Cardiac muscle cell (in vitro differentiated cells and primary cell): ENCODE measurements at regions not wholly inside any gene's neighbourhood (a gene's known extent, or its start where the extent isn't known, plus 50 kb on each side); places are given as distances from the start of the nearest gene placed in this dataset.

Experiments
- DNase-seq, 2 donors: peaks; one replicate each; pipeline versions ENCODE4 v3.0.0 to v3.0.0-alpha.2; 2010 to 2017; ENCODE audit warnings: low read depth in 1 of 2, low spot score in 1 of 2
- H3K27ac ChIP-seq: fragments of 200-600 bp; sonication (generic); 2 replicates; pipeline ENCODE4 v1.5.1; 2016
- H3K27me3 ChIP-seq: fragments of 200-600 bp; sonication (generic); 2 replicates; pipeline ENCODE4 v1.6.0; 2016; ENCODE audit warnings: control low read depth
- H3K36me3 ChIP-seq: fragments of 200-600 bp; sonication (generic); 2 replicates; pipeline ENCODE4 v1.5.1; 2016; ENCODE audit warnings: control low read depth
- H3K4me1 ChIP-seq: fragments of 200-600 bp; sonication (generic); 2 replicates; pipeline ENCODE4 v1.8.1; 2017; ENCODE audit warnings: low read depth, mild to moderate bottlenecking, mixed run types
- H3K4me3 ChIP-seq: fragments of 200-600 bp; sonication (generic); 2 replicates; pipeline ENCODE4 v1.5.1; 2016; ENCODE audit warnings: mild to moderate bottlenecking
- H3K9me3 ChIP-seq: fragments of 200-600 bp; sonication (generic); 2 replicates; pipeline ENCODE4 v1.5.1; 2017; ENCODE audit warnings: low read depth, mild to moderate bottlenecking, control low read depth
- TF ChIP-seq, protein P1 (sequence below): IDR thresholded peaks from 2 replicates; pipeline ENCODE4 v1.5.1; 2012; ENCODE audit warnings: low read depth, mild to moderate bottlenecking, low read length

DNA sequence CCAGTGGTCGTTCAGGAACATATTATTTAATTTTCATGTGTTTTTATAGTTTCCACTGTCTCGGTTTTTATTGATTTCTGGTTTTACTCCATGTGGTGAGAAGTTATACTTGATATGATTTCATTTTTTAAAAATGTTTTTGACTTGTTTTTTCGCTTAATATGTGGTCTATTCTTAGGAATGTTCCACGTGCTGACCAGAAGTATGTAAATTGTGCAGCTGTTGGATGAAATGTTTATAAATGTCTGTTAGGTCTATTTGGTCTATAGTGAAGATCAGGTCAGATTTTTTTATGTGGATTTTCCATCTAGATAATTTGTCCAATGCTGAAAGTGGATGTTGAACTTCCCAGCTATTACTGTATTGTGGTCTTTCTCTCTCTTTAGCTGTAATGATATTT, 433.8 kb upstream of the MIS18BP1 start:
- Histone ChIP-seq H3K27me3 (no peaks in the 10 kb centered on the region), H3K4me1 (no peaks in the 10 kb centered on the region)
- DNase-seq = no peak

DNA sequence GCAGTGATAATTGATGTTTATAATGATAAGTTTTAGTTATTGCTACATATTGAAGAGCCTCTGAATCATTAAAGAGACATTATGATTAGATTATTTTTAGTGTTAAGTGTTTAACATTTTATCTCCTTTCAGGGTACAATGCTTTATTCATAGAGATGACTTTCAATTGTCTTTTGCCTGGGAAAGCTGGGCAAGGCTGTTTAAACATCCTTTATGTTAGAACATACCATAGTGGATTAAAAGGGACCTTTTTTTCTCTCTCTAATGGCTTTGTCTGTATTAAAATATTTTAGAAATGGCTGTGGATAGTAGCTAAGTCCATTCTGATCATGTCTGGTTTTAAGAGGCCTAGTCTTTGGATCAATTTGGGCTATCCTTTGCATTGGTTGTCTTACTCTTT, 427.5 kb upstream of the MIS18BP1 start:
- no peak overlapping the region for H3K27ac ChIP-seq
- TF ChIP-seq, protein P1, sequence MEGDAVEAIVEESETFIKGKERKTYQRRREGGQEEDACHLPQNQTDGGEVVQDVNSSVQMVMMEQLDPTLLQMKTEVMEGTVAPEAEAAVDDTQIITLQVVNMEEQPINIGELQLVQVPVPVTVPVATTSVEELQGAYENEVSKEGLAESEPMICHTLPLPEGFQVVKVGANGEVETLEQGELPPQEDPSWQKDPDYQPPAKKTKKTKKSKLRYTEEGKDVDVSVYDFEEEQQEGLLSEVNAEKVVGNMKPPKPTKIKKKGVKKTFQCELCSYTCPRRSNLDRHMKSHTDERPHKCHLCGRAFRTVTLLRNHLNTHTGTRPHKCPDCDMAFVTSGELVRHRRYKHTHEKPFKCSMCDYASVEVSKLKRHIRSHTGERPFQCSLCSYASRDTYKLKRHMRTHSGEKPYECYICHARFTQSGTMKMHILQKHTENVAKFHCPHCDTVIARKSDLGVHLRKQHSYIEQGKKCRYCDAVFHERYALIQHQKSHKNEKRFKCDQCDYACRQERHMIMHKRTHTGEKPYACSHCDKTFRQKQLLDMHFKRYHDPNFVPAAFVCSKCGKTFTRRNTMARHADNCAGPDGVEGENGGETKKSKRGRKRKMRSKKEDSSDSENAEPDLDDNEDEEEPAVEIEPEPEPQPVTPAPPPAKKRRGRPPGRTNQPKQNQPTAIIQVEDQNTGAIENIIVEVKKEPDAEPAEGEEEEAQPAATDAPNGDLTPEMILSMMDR = no peak
- DNase-seq = no peak
- H3K4me1 ChIP-seq = no peaks in the 10 kb centered on the region
- no peaks in the 10 kb centered on the region for H3K36me3 ChIP-seq
- H3K9me3 ChIP-seq = no peaks in the 10 kb centered on the region
- no peaks in the 10 kb centered on the region for H3K27me3 ChIP-seq
- H3K4me3 ChIP-seq = no peak overlapping the region

More for the DNA sequence above, 433.8 kb upstream of the MIS18BP1 start:
- Histone ChIP-seq H3K4me3 (no peak overlapping the region), H3K36me3 (no peaks in the 10 kb centered on the region), H3K27ac (no peak overlapping the region), H3K9me3 (no peaks in the 10 kb centered on the region)
- TF ChIP-seq, protein P1 = no peak

DNA sequence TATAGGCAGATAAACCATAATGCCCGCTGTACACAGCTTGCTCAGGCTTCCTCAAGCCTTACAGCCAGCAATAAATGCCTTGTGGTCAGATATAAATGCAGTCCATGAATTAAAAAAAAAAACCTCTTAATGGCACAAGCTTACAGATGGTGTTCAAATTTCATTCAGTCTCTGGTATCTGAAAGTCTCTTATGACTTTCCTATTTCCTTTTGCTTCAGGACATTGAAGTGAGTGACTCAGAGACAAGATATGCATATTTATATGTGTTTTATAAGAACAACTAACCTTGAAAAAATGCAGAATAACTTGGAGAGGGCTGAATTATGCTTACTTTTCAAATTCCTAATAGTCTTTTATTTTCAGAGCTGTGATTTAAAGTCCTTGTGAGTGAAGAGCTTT, 426.9 kb upstream of the MIS18BP1 start:
- Histone ChIP-seq H3K4me3 (no peak overlapping the region), H3K4me1 (no peaks in the 10 kb centered on the region), H3K36me3 (no peaks in the 10 kb centered on the region), H3K27me3 (no peaks in the 10 kb centered on the region), H3K27ac (no peak overlapping the region), H3K9me3 (no peaks in the 10 kb centered on the region)
- DNase-seq = peak in 1 of 2 donors; percentile 29
- TF ChIP-seq, protein P1 = no peak

DNA sequence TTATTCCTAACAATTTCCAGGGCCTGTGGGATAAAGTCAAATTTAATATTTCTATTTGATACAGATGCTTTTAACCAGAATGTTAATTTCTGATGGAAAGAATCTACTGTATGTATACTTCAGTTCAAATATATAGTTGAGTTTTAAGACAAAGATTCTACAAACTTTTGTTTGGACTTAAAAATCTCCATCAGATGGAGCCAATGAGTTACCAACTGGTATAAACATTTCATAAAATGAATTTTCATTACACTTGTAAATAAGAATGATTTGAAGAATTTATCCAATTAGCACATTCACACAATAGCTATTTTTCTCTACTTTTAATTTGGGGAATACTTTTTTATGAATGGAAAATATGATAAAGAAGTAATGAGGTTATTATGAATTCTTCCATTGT, 425.2 kb upstream of the MIS18BP1 start:
- no peak overlapping the region for H3K4me3 ChIP-seq
- no peaks in the 10 kb centered on the region for H3K9me3 ChIP-seq
- no peak for DNase-seq
- TF ChIP-seq, protein P1 = no peak
- H3K27ac ChIP-seq = no peak overlapping the region
- no peaks in the 10 kb centered on the region for H3K36me3 ChIP-seq
- H3K4me1 ChIP-seq = no peaks in the 10 kb centered on the region
- no peaks in the 10 kb centered on the region for H3K27me3 ChIP-seq

GRCh38 chr14:45673420-45673819, 420.4 kb upstream of the MIS18BP1 start:
- Histone ChIP-seq H3K4me1 (no peaks in the 10 kb centered on the region), H3K27ac (no peak overlapping the region), H3K36me3 (no peaks in the 10 kb centered on the region), H3K27me3 (no peaks in the 10 kb centered on the region), H3K9me3 (no peaks in the 10 kb centered on the region), H3K4me3 (no peak overlapping the region)
- TF ChIP-seq, protein P1 = no peak
- no peak for DNase-seq
